ENCODE measurements at regions not wholly inside any gene's neighbourhood (a gene's known extent, or its start where the extent isn't known, plus 50 kb on each side); places are given as distances from the start of the nearest gene placed in this dataset.
"Not testable (repeated sequence)": the region's sequence is repeated elsewhere in the genome, so short reads cannot be mapped to it uniquely, and the experiment has no call there.

DNA sequence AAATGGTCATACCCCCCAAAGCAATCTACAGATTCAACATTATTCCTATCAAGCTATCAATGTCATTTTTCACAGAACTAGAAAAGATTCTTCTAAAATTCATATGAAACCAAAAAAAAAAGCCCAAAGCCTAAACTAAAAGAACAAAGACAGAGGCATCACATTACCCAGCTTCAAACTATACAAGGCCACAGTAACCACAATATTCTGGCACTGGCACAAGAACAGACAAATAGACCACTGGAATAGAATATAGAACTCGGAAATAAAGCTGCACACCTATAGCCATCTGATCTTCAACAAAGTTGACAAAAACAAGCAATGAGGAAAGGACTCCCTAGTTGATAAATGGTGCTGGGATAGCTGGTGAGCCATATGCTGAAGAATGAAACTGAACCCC is 89.2 kb upstream of the PCED1B start:
- Histone ChIP-seq H3K9me3 (peaks cover 14% of the 10 kb centered on the region), H3K4me3 (no peak overlapping the region), H3K36me3 (ENCODE audit: low read depth) (no peaks in the 10 kb centered on the region), H3K4me1 (ENCODE audit: low read depth) (no peaks in the 10 kb centered on the region)
- intact Hi-C loops (cut with DNase I, micrococcal nuclease): no loop called here
- TF ChIP-seq, protein P1, sequence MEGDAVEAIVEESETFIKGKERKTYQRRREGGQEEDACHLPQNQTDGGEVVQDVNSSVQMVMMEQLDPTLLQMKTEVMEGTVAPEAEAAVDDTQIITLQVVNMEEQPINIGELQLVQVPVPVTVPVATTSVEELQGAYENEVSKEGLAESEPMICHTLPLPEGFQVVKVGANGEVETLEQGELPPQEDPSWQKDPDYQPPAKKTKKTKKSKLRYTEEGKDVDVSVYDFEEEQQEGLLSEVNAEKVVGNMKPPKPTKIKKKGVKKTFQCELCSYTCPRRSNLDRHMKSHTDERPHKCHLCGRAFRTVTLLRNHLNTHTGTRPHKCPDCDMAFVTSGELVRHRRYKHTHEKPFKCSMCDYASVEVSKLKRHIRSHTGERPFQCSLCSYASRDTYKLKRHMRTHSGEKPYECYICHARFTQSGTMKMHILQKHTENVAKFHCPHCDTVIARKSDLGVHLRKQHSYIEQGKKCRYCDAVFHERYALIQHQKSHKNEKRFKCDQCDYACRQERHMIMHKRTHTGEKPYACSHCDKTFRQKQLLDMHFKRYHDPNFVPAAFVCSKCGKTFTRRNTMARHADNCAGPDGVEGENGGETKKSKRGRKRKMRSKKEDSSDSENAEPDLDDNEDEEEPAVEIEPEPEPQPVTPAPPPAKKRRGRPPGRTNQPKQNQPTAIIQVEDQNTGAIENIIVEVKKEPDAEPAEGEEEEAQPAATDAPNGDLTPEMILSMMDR (IDR thresholded peaks at IDR 0.05): no peak
- ATAC-seq: no peak
- no peak for DNase-seq

DNA sequence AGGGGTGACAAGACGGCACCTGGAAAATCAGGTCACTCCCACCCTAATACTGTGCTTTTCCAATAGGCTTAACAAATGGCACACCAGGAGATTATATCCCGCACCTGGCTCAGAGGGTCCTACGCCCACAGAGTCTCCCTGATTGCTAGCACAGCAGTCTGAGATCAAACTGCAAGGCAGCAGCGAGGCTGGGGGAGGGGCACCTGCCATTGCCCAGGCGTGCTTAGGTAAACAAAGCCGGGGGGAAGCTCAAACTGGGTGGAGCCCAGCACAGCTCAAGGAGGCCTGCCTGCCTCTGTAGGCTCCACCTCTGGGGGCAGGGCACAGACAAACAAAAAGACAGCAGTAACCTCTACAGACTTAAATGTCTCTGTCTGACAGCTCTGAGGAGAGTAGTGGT is 87.4 kb upstream of the PCED1B start:
- H3K36me3 ChIP-seq (ENCODE audit: low read depth); H3K4me1 ChIP-seq (ENCODE audit: low read depth); ATAC-seq; H3K4me3 ChIP-seq; DNase-seq; intact Hi-C loops (cut with DNase I, micrococcal nuclease): not testable (repeated sequence)
- peaks cover 16% of the 10 kb centered on the region for H3K9me3 ChIP-seq

DNA sequence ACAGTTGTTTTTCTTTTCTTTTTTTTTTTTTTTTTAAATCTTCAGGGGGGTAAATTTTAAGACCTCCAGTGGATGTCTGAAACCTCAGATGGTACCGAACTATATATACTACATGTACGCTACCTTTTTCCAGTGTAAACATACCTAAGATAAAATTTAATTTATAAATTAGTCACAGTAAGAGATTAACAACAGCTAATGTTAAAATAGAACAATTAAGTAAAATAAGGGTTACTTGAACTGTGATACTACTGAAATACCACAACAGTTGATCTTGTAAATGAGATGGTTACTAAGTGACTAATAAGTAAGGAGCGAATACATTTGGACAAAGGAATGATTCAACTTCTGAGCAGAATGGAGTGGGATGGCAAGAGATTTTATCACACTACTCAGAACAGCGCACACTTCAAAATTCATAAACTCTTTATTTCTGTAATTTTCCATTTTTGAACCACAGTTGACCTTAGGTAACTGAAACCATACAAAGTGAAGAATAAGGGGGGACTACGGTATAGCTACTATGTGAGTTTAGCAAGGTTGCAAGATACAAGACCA is 80.5 kb upstream of the PCED1B start:
- no peak for DNase-seq
- Histone ChIP-seq H3K4me1 (ENCODE audit: low read depth) (no peaks in the 10 kb centered on the region), H3K4me3 (no peak overlapping the region), H3K36me3 (ENCODE audit: low read depth) (no peaks in the 10 kb centered on the region), H3K9me3 (peaks cover 2% of the 10 kb centered on the region)
- no peak for ATAC-seq
- TF ChIP-seq, protein P1 (IDR thresholded peaks at IDR 0.05): no peak
- intact Hi-C loops (cut with DNase I, micrococcal nuclease): no loop called here

DNA sequence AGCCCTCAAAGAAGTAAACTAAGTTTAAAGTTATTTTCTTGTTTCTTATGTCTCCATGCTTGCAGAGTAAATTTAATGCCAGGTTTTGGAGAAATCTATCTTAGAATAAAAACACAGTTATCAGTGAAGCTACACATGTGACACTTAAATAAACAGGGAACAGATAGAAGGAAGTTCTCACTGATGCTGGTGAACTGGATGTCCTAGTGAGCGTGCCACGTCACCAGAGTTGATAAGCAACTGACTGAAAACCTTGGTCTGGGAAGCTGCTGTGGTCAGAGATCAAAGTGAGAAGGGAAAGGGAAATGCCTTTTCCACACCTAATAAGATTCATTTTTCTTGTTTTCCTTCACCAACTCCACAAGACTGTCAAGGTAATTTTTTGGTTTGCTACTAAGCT is 74.8 kb upstream of the PCED1B start:
- TF ChIP-seq, protein P1 (IDR thresholded peaks at IDR 0.05): no peak
- intact Hi-C loops (cut with DNase I, micrococcal nuclease): no loop called here
- Histone ChIP-seq H3K4me1 (ENCODE audit: low read depth) (no peaks in the 10 kb centered on the region), H3K36me3 (ENCODE audit: low read depth) (no peaks in the 10 kb centered on the region), H3K9me3 (no peaks in the 10 kb centered on the region), H3K4me3 (no peak overlapping the region)
- DNase-seq (no peak), ATAC-seq (no peak)

GRCh38 chr12:47007048-47007447 is 72.4 kb upstream of the PCED1B start:
- DNase-seq (no peak), ATAC-seq (no peak)
- intact Hi-C loops (cut with DNase I, micrococcal nuclease): no loop called here
- TF ChIP-seq, protein P1 (IDR thresholded peaks at IDR 0.05): no peak
- Histone ChIP-seq H3K9me3 (no peaks in the 10 kb centered on the region), H3K4me3 (no peak overlapping the region), H3K36me3 (ENCODE audit: low read depth) (no peaks in the 10 kb centered on the region), H3K4me1 (ENCODE audit: low read depth) (no peaks in the 10 kb centered on the region)

- no peaks in the 10 kb centered on the region for H3K9me3 ChIP-seq
- intact Hi-C loops (cut with DNase I, micrococcal nuclease): no loop called here
- ATAC-seq (no peak), DNase-seq (no peak)
- TF ChIP-seq, protein P1 (IDR thresholded peaks at IDR 0.05): no peak
- no peaks in the 10 kb centered on the region for H3K4me1 ChIP-seq (ENCODE audit: low read depth)
- H3K36me3 ChIP-seq (ENCODE audit: low read depth): no peaks in the 10 kb centered on the region
- no peak overlapping the region for H3K4me3 ChIP-seq
These were observed 66.9 kb upstream of the PCED1B start for GRCh38 chr12:47012552-47012951.

Data from mucosa of descending colon (tissue), 3 donors.